SH-SY5Y (cell line): ENCODE measurements at regions not wholly inside any gene's neighbourhood (a gene's known extent, or its start where the extent isn't known, plus 50 kb on each side); places are given as distances from the start of the nearest gene placed in this dataset.

Source experiments
- GATA2 ChIP-seq: IDR thresholded peaks from 2 replicates; pipeline ENCODE4 v1.6.1; 2011; ENCODE audit warnings: mild to moderate bottlenecking, low read depth, low read length
- GATA3 ChIP-seq: IDR thresholded peaks from 2 replicates; pipeline ENCODE4 v1.6.1; 2011; ENCODE audit warnings: low read depth, mild to moderate bottlenecking, low read length, moderate library complexity

DNA sequence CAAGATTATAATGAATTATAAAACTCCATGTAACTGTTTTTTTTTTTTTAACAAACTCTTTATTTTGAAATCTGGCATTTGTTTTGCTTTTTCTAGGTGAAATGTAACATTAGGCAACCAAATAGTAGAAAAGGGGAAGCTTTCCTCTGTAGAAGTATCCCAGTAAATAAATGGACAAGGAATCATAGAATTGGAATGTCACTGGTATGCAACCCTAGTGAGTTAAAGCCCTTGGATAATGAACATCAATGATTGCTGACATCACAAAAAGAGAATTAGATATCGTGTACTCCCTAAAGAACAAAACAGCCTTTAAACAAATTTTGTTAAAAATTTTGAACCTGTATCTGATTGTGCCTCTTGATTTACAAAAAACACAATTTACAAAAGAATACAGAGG lies 93.9 kb upstream of the OGFRL1 start:
- no peak for TF ChIP-seq GATA3
- TF ChIP-seq GATA2, result no peak
